ENCODE measurements at regions not wholly inside any gene's neighbourhood (a gene's known extent, or its start where the extent isn't known, plus 50 kb on each side); places are given as distances from the start of the nearest gene placed in this dataset.

GRCh38 chr6:4564801-4565271 lies 211.4 kb upstream of the CDYL start:
- Histone ChIP-seq H3K27me3 (ENCODE audit: control insufficient read depth in 2 of 2, insufficient read depth in 2 of 2, low read length in 2 of 2) (peaks cover 40 to 76% of the 10 kb centered on the region in 2 experiments; a peak in 4 of 5 replicates), H4K20me1 (replicated peaks; ENCODE audit: control insufficient read depth, insufficient read depth, low read length) (no peaks in the 10 kb centered on the region; the same call in 1 of the 2 replicates), H3K9me3 (replicated peaks; ENCODE audit: control insufficient read depth, insufficient read depth, low read depth, low read length) (no peaks in the 10 kb centered on the region), H2AFZ (ENCODE audit: low read depth, low read length) (no peak overlapping the region), H3K79me2 (ENCODE audit: control insufficient read depth, insufficient read depth, low read length) (no peaks in the 10 kb centered on the region), H3K4me3 (no peak overlapping the region), H3K4me1 (replicated peaks in 1 of 2; ENCODE audit: control insufficient read depth in 2 of 2, insufficient read depth in 2 of 2, low read length in 2 of 2) (no peaks in the 10 kb centered on the region), H3K9me1 (ENCODE audit: control insufficient read depth, insufficient read depth, low read length) (no peaks in the 10 kb centered on the region), H3K4me2 (ENCODE audit: insufficient read depth, low read length) (no peak overlapping the region), H3K27ac (ENCODE audit: extremely low read depth, low read depth, low read length) (no peak overlapping the region), H3K36me3 (ENCODE audit: control insufficient read depth, insufficient read depth, low read length) (no peaks in the 10 kb centered on the region), H3K9ac (ENCODE audit: insufficient read depth in 1 of 2, low read depth in 2 of 2, low read length in 2 of 2) (no peak overlapping the region)
- ChIA-PET CTCF (ENCODE audit: low intra/inter-chr PET ratio) (no interaction called here), POLR2A (interaction anchor here (0.6 to 1.7 kb wide), 4 partner anchors 11 to 806 kb away, joined by 3 read pairs; no protein-coding TSS in a partner anchor)
- intact Hi-C loops (cut with micrococcal nuclease) (no loop called here), in situ Hi-C loops (cut with MboI) (no loop called here)
- DNase-seq (ENCODE audit: extremely low read depth in 1 of 4, low spot score in 3 of 4) (no peak), ATAC-seq (no peak), FAIRE-seq (no peak)
- BruUV-seq (replicated peaks) = no TSS peak
- 3% methylated on average over 6 of the region's 6 CpGs for WGBS (ENCODE audit: insufficient coverage, low coverage, missing lambda C conversion rate)
- TF ChIP-seq HNRNPL (IDR thresholded peaks at IDR 0.05; ENCODE audit: low read depth, low read length) (no peak), PBX2 (CRISPR knock-in tag; IDR thresholded peaks at IDR 0.05; ENCODE audit: low read depth) (no peak), PBX2 (tag; conservative IDR thresholded peaks at IDR 0.05; ENCODE audit: low read depth) (no peak), AFF4 (CRISPR knock-in tag; IDR thresholded peaks at IDR 0.05) (no peak), HNRNPLL (IDR thresholded peaks at IDR 0.05; ENCODE audit: low read depth, low read length, poor library complexity, severe bottlenecking) (no peak), HOXB6 (CRISPR knock-in tag; IDR thresholded peaks at IDR 0.05; ENCODE audit: borderline replicate concordance) (no peak)

Measured in K562 (cell line).